HG03469 (cell line): ENCODE measurements at regions not wholly inside any gene's neighbourhood (a gene's known extent, or its start where the extent isn't known, plus 50 kb on each side); places are given as distances from the start of the nearest gene placed in this dataset.

Source experiments
- ATAC-seq: cut with Tn5 transposase; IDR thresholded peaks from one replicate; pipeline ENCODE4 v1.9.1; 2021; ENCODE audit warnings: mild to moderate bottlenecking, moderate library complexity, moderate number of reproducible peaks; ENCODE audit not compliant: unreplicated experiment

GRCh38 chr1:221408117-221408803, 333.6 kb downstream of the DUSP10 start:
- no peak for ATAC-seq

GRCh38 chr1:221411283-221411682, 330.6 kb downstream of the DUSP10 start:
- ATAC-seq: no peak

GRCh38 chr1:221414772-221415539, 326.9 kb downstream of the DUSP10 start:
- ATAC-seq: no peak

- no peak for ATAC-seq
Observed at GRCh38 chr1:221415651-221416050, 326.2 kb downstream of the DUSP10 start.

DNA sequence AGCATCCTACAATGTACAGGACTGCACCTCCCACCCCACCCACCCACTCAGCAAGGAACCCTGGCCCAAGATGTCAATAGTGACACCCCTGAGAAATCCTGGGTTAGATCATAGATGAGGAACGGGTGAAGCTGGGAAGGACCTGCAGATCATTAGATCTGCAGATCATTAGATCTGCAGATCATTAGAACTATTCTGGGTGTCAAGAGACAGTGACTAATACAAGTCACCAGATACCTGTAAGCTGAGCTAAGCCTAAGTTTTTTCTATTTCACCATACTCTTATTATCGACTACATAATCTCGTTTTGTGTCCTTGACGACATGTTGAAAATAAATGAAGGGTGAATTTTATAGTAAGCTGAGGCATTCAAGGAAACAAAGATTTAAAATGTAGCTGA, 325.7 kb downstream of the DUSP10 start:
- no peak for ATAC-seq

DNA sequence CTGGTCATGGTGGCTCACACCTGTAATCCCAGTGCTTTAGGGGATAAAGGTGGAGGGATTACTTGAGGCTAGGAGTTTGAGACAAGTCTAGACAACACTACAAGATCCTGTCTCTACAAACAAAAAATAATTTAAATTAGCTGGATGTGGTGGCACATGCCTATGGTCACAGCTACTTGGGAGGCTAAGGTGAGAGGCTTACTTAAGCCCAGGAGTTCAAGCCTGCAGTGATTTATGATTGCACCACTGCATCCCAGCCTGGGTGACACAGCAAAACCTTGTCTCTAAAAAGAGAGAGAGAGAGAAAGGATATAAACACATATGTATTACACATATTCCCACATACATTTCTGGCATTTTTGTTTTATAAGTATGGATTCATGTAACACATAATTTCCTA, 325.2 kb downstream of the DUSP10 start:
- no peak for ATAC-seq

GRCh38 chr1:221418346-221418745, 323.5 kb downstream of the DUSP10 start:
- ATAC-seq: no peak

DNA sequence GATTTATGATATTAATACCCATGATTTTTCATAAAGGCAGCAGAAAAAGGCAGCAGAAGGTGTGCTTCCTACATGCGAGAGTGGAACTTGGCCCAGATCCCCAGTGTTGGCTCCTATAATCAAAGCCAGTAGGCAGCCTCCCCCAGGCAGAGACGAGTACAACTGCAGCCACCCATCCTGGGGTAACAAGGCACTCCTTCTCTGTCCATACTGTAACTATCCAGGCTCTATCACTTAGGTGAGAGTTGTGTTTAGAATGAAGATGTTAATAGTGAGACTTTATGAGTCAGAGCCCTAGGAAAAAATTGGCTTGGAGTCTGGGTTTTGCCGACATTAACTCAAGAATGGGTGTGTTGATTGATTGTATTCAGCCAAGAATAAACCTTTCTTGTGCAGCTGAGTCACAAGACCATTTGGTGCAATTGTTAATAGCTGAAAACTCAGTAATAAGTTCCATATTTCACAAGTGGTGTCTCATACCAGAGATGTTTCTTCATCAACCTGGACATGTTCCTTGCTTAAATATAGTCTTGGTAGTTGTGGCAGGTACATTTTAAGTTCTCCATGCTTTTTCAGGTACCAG, 322.3 kb downstream of the DUSP10 start:
- no peak for ATAC-seq

DNA sequence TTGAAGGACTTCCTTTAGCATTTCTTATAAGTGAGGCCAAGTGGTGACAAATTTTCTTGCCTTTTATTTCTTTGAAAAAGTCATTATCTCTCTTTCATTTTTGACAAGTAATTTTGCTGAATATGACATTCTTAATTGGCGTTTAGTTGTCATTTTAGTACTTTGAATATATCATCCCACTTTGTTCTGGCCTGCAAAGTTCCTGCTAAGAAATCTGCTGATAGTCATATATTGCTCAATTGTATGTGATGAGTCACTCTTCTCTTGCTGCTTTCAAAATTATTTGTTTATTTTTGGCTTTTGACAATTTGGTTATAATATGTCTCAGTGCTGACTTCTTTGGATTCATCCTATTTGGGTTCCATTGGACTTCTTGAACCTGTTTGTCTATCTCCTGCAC, 312.6 kb downstream of the DUSP10 start:
- ATAC-seq: no peak

DNA sequence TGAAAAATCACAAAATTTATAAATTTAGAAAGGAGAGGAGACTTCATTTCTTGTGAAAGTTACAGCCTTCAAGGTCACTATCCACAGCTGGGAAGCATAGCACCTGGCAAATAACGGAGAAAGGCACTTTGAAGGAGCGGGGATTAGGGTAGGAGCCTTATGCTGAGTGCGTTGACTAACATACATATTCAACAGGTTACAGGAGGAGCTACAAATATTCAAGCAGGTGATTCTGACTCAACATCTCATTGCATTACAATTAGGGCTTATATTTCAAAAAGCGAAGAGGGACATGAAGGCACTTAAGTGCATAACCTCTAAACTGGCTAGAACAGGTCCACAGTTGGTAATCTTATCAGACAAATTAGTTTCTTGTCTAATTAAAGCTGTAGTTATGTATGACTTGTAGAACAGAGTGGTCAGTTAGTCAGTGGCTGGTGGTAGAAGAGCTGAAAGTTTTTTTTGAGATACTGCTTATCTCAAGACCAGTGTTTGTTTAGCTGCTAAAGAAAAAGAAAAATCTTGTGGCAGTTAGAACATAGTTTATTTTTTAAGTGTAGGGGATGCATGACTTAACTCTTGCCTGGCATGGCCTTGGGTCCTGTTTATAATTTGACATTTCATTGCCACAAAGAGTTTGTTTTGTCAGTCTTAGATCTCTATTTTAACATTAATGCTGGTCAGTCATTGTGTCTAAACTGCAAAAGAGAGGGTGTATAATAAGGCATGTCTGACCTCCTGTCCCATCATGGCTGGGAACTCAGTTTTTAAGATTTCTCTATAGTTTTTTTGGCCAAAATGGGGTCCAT, 311.5 kb downstream of the DUSP10 start:
- no peak for ATAC-seq

GRCh38 chr1:221431068-221431651, 310.7 kb downstream of the DUSP10 start:
- no peak for ATAC-seq

DNA sequence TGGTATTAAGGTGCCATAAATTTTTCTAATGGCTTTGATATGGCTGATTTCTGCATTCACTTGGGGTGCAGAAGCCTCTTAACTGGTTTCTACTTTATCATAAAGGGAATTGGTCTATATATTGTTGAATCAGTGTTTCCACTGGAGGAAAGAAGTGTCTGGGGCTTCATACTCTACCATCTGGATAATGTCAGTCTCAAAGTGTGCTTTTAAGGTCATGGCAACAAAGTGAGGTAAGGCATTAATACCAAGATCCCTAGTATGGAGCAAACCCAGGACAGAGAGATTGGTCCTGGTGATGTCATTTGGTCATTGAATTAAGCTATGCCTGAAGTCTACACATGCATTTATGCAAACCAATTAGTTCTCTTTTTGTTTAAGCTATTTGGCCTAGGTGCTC, 309.9 kb downstream of the DUSP10 start:
- ATAC-seq: no peak

DNA sequence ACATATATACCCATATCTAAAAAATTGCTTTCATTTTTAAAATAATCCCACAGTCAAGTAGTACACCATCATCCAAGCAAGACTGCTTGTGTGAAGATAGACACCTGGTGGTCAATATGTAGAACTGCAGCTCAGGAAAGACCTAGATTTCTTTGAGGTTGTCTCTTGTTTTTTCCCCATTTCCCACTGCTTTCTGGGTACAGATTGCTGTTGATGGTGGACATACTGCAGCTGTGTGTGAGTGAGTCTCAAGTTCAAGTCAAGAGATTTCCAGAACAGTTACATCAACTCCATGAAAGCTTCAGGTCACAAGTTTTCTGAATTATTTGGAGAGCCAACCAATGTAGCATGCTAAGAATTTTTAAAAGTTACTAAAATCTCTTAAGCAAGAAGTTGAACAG, 306.4 kb downstream of the DUSP10 start:
- ATAC-seq: no peak

DNA sequence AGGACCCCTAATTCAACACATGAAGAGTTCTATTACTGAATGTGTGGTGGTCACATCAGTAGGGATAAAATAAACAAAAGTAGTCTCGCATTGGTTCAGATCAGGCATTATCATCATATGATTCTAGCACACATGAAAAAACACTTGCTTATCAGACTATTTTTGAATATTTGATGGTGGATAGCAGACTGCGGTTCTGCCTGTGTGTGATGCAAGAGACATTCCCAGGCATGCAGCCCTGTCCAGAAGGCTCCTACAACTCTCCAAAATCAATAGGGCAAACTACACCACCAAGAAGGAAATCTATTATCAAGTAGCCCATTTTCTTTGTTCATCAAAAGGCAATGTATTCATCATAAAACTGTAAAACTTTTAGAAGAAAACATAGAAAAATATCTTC, 304.7 kb downstream of the DUSP10 start:
- ATAC-seq: no peak

GRCh38 chr1:221437926-221438325, 304.0 kb downstream of the DUSP10 start:
- ATAC-seq: no peak

DNA sequence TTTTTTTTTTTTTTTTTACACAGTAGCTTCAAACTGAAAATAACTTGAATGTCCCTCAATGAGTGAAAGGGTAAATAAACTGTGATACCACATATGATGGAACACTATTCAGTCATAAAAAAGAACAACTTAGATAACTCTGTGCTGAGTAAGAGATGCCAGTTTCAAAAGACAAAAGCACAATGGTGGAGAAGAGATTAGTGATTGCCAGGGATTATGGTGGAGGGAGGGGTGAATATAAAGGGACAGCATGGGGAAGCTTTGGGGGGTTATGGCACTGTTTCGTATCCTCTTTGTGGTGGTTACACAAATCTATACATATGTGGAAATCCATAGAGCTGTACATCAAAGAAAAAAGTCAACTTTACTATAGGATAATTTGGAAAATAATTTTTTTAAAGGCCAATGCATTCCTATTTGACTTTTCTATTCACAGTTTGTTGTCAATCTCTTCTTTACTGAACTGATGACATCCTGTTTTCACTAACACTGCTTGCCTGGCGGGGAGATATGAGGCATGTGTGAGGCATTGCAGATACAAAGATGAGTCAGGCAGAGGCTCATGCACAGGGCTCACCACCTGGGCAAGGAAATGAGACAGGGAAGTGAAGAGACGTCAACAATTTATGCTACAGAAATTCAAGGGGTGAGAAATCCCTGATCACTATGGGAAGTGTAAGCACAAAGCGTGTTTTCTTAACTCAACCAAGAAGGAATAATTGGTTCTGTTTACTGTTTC, 302.7 kb downstream of the DUSP10 start:
- peak; percentile 78 for ATAC-seq

DNA sequence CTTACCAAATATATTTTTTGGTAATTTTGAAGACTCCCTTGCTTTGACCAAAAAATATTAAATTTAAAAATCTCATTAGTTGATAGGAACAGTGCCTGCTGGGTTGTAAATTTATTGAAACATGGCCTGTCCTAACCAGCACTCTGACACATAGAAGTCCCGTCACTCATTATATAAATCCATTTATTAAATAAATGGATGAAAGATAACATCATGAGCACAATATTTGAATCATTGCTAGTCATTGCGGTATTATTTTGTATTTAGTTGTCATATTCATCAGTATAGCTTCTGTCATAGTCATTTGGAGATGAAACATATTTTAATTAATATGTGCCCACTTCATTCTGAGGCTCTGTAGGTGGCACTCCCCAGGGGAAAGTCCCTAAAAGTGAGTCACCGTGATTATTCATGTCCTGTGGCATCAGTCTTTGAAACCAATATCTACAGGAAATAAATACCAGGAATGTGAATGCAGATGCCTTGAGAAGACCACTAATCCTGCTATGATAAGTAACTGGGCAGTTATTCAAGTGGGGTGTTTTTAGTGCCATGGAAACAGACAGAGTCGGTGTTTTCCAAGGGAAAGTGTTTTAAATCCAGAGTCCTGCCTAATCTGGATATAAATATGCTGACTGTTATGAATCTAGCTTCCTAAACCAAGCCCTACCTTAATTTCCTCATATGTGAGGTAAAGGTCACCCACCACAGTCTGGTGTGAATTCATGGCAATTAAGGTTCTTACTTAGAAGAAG, 302.0 kb downstream of the DUSP10 start:
- ATAC-seq: no peak

DNA sequence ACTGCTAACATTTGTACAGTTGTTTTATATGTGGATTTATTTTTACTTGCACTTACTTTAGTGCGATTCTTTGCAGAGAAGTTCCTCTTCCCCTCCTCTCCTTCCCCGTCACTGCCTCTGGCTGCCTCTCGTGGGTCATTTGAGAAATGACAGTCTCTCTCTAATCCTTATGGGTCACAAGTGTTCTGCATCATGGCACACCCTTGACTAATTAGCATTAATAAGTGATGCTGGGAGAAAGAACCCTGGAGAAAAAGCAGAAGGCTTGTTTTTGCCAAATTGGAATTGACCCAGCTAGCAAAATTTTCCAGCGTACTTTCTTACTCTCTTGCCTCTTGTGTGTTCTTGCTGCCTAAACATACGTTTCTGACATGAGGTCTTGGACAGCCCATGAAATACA, 301.2 kb downstream of the DUSP10 start:
- ATAC-seq: no peak

DNA sequence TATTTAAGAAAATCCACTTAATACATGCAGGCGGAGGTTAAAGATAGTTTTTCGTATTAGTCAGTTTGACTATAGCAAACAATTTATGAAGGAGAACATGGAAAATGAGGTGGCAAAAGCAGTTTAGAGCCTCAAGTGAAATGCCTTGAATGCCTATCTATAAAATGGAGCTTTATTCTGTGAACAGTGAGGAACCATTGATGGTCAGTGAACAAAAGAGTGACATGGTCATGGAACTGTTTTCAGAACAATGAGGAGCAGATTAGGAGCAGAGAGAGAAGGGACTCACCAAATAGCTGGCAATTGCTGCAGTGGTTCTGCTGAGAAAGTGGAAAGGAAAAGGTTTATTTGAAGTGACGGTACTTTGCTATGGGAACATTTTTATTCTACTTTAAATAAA, 299.8 kb downstream of the DUSP10 start:
- no peak for ATAC-seq

GRCh38 chr1:221444346-221444745, 297.5 kb downstream of the DUSP10 start:
- ATAC-seq: no peak
